Activated CD8-positive, alpha-beta memory T cell treated with anti-CD3 and anti-CD28 coated beads for 48 hours (primary cell): ENCODE measurements at regions not wholly inside any gene's neighbourhood (a gene's known extent, or its start where the extent isn't known, plus 50 kb on each side); places are given as distances from the start of the nearest gene placed in this dataset.

Experiments used
- DNase-seq, 3 experiments: peaks; one replicate each; pipeline ENCODE4 v3.0.0-alpha.2; 2020; ENCODE audit warnings: low read depth in 2 of 3, low spot score in 2 of 3

GRCh38 chr9:21657966-21658667 lies 144.3 kb upstream of the MTAP start:
- no peak for DNase-seq

GRCh38 chr9:21660976-21661375 lies 141.5 kb upstream of the MTAP start:
- no peak for DNase-seq

- DNase-seq, result no peak
These were observed 140.8 kb upstream of the MTAP start for GRCh38 chr9:21661626-21662025.

- DNase-seq, result no peak
These were observed 133.9 kb upstream of the MTAP start for GRCh38 chr9:21668516-21668915.

- DNase-seq, result no peak
These were observed 132.7 kb upstream of the MTAP start for GRCh38 chr9:21669701-21670100.

- no peak for DNase-seq
These were observed 132.1 kb upstream of the MTAP start for GRCh38 chr9:21670374-21670773.

- DNase-seq, result no peak
These were observed 130.3 kb upstream of the MTAP start for GRCh38 chr9:21672140-21672539.

GRCh38 chr9:21672761-21673160 lies 129.7 kb upstream of the MTAP start:
- DNase-seq, result no peak

GRCh38 chr9:21674894-21675293 lies 127.5 kb upstream of the MTAP start:
- DNase-seq, result no peak

GRCh38 chr9:21677387-21677786 lies 125.0 kb upstream of the MTAP start:
- no peak for DNase-seq

- DNase-seq, result no peak
These were observed 124.6 kb upstream of the MTAP start for GRCh38 chr9:21677834-21678233.

- no peak for DNase-seq
These were observed 123.0 kb upstream of the MTAP start for GRCh38 chr9:21679432-21679831.

- no peak for DNase-seq
These were observed 121.8 kb upstream of the MTAP start for GRCh38 chr9:21680590-21680989.

GRCh38 chr9:21681641-21682040 lies 120.8 kb upstream of the MTAP start:
- DNase-seq, result no peak

GRCh38 chr9:21682381-21682780 lies 120.1 kb upstream of the MTAP start:
- DNase-seq, result no peak

- DNase-seq, result no peak
These were observed 119.5 kb upstream of the MTAP start for GRCh38 chr9:21682981-21683380.

- DNase-seq, result no peak
These were observed 118.8 kb upstream of the MTAP start for GRCh38 chr9:21683484-21684175.

- DNase-seq, result no peak
These were observed 118.2 kb upstream of the MTAP start for GRCh38 chr9:21684231-21684630.

GRCh38 chr9:21684831-21685362 lies 117.5 kb upstream of the MTAP start:
- peak in 2 of 3 experiments; percentile 13 to 24 for DNase-seq

- no peak for DNase-seq
These were observed 116.9 kb upstream of the MTAP start for GRCh38 chr9:21685502-21685901.

GRCh38 chr9:21686738-21687137 lies 115.7 kb upstream of the MTAP start:
- DNase-seq, result no peak

- DNase-seq, result no peak
These were observed 115.1 kb upstream of the MTAP start for GRCh38 chr9:21687351-21687750.
